GM12892 (cell line): ENCODE measurements at regions not wholly inside any gene's neighbourhood (a gene's known extent, or its start where the extent isn't known, plus 50 kb on each side); places are given as distances from the start of the nearest gene placed in this dataset.

ENCODE experiments used
- POLR2A ChIP-seq: IDR thresholded peaks from 2 replicates; pipeline ENCODE4 v1.6.1; 2011; ENCODE audit warnings: low read depth, low read length, control low read depth
- TAF1 ChIP-seq: IDR thresholded peaks from 2 replicates; pipeline ENCODE4 v1.6.1; 2011; ENCODE audit warnings: low read depth, mild to moderate bottlenecking, control low read depth, low read length, borderline replicate concordance

DNA sequence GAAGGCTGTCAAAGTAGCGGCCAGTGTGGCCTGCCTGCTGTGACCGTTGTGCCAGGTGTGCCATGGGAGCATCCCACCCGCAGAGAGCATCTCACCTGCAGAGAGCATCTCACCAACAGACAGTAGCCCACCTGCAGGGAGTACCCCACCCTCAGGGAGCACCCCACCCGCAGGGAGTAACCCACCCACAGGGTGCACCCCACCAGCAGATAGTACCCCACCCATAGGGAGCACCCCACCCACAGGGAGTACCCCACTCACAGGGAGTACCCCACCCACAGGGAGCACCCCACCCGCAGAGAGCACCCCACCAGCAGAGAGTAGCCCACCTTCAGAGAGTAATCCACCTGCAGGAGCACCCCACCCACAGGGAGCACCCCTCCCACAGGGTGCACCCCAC lies 476.5 kb downstream of the TCERG1L start:
- TF ChIP-seq POLR2A = no peak
- TF ChIP-seq TAF1 = no peak
